H1 (cell line): ENCODE measurements at regions not wholly inside any gene's neighbourhood (a gene's known extent, or its start where the extent isn't known, plus 50 kb on each side); places are given as distances from the start of the nearest gene placed in this dataset.

ENCODE experiments used
- ATF2 ChIP-seq: IDR thresholded peaks from 2 replicates; pipeline ENCODE4 v1.6.1; 2012; ENCODE audit warnings: low read length, inconsistent platforms
- BACH1 ChIP-seq: IDR thresholded peaks from 2 replicates; pipeline ENCODE4 v1.6.1; 2012; ENCODE audit warnings: low read length, improper control_type of control experiment
- CTCF ChIP-seq, 3 experiments: IDR thresholded peaks; 1 replicate in 2 of 3; 2 replicates in 1 of 3; pipeline versions ENCODE4 v1.5.1 to v1.6.1; 2011; ENCODE audit warnings: low read length in 3 of 3, mild to moderate bottlenecking in 3 of 3, inconsistent platforms in 2 of 3, low read depth in 1 of 3, moderate library complexity in 1 of 3; ENCODE audit not compliant: insufficient read depth in 1 of 3; ENCODE audit errors: control extremely low read depth in 1 of 3
- HDAC6 ChIP-seq: IDR thresholded peaks from one replicate; pipeline ENCODE4 v1.7.1; 2012; ENCODE audit warnings: low read depth, mild to moderate bottlenecking, inconsistent platforms, low read length, moderate library complexity
- KDM1A ChIP-seq: fragments of 200-600, 300-600 bp; sonication (generic); IDR thresholded peaks from 2 replicates; pipeline ENCODE4 v1.7.1; 2016; ENCODE audit warnings: mild to moderate bottlenecking, low read length, borderline replicate concordance
- PHF8 ChIP-seq: fragments of 200-600 bp; sonication (generic); conservative IDR thresholded peaks from 2 replicates; pipeline ENCODE4 v1.7.1; 2012; ENCODE audit warnings: low read depth, mild to moderate bottlenecking, inconsistent platforms, low read length, moderate library complexity
- USF2 ChIP-seq: IDR thresholded peaks from 2 replicates; pipeline ENCODE4 v1.6.1; 2011; ENCODE audit warnings: low read length, improper control_type of control experiment

- TF ChIP-seq USF2 = no peak
- TF ChIP-seq HDAC6 = no peak
- no peak for TF ChIP-seq ATF2
- TF ChIP-seq PHF8 = no peak
- TF ChIP-seq KDM1A = no peak
- no peak for TF ChIP-seq CTCF (IDR thresholded peaks at IDR 0.05; ENCODE audit: control extremely low read depth in 1 of 3, insufficient read depth in 1 of 3, low read depth in 1 of 3, low read length in 3 of 3)
- TF ChIP-seq BACH1 = no peak
These were observed 438.0 kb upstream of the IMPG1 start (continued) for GRCh38 chr6:76510489-76510888.
